Stimulated activated CD8-positive, alpha-beta memory T cell treated with anti-CD3 and anti-CD28 coated beads, Interleukin-15, amount 100 ng/mL, for 48 hours (primary cell): ENCODE measurements at regions not wholly inside any gene's neighbourhood (a gene's known extent, or its start where the extent isn't known, plus 50 kb on each side); places are given as distances from the start of the nearest gene placed in this dataset.

Experiments used
- DNase-seq, 2 donors: peaks; one replicate each; pipeline ENCODE4 v3.0.0-alpha.2; 2020; ENCODE audit warnings: low read depth in 2 of 2

DNA sequence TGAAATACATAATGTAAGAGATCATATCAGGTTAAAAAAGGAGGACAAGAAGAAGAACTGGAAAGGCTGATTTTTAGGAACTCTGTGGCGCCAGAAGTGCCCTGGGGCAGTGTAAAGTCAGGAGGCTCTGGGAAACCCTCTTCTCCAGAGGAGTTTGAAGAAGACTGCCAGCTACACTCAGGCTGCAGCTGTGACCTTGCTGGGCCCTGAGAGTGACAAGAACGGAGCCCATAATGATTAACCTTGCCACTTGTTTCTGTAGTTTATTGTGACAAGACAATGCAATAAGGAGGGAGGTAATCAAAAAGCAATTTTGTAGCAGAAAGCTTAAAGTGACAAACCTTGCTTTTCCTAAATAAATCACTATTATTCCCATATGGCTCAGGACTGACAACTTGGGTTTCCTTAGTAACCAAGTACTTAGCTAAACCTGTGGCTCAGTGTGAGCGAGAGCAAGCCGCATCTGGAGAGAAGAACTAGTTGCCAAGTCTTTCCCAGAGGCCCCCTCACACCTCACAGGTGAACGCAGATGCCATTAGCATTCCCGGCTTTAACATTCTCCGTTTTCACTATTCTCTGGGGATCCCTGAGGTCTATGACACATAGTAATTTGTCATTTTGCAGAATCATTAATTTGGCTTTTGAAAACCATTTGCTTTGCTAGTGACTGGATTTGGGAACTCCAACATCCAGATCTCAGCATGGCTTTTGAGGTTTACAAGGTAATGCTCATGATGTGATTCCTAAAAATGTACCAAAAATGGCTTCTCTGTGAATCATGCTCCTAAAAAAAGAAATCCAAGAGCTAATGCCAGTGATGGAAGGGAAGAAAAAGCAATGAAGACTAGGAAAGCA, 115.9 kb downstream of the OMA1 start:
- DNase-seq: no peak

DNA sequence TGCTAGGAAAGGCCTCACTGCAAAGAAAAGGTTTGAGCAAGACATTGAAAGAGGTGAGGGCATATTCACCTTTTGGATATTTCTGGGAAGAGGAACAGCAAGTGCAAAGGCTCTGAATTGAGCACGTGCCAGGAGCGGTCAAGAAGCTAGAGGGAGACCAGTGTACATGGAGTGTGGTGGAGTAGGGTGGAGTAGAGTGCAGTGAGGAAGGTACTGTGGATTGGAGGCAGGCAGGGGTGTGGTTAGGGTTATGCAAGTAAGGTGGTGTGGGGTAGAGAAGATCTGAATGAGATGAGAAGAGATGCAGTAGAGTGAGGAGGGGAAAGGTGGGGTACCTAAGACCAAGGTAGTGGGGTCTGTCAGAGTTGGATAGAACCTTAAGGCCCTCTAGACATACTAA, 119.6 kb downstream of the OMA1 start:
- no peak for DNase-seq

- no peak for DNase-seq
Measured at GRCh38 chr1:58422436-58422835, 124.1 kb downstream of the OMA1 start.

GRCh38 chr1:58418283-58419228, 128.0 kb downstream of the OMA1 start:
- no peak for DNase-seq

GRCh38 chr1:58412071-58412580, 134.4 kb downstream of the OMA1 start:
- DNase-seq: no peak

DNA sequence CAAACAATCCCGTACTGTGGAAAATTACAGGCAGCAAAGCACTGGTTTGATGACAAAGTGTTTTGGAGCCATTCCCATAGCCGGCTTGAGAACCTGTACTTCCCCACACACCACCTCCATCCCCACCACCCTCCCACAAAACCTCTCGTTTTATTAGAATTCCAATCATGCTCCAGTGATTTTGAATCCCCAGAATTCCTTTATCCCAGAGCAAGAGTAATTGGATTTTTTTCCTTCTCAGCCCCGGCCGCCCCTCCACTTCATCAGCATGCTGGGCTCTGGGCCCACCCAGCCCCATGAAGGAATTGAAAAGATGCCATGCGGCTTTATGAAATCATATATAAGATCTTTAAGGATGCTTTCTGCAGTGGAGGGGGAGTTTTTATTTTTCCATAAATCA, 136.6 kb downstream of the OMA1 start:
- no peak for DNase-seq

GRCh38 chr1:58409336-58409735, 137.2 kb downstream of the OMA1 start:
- no peak for DNase-seq

DNA sequence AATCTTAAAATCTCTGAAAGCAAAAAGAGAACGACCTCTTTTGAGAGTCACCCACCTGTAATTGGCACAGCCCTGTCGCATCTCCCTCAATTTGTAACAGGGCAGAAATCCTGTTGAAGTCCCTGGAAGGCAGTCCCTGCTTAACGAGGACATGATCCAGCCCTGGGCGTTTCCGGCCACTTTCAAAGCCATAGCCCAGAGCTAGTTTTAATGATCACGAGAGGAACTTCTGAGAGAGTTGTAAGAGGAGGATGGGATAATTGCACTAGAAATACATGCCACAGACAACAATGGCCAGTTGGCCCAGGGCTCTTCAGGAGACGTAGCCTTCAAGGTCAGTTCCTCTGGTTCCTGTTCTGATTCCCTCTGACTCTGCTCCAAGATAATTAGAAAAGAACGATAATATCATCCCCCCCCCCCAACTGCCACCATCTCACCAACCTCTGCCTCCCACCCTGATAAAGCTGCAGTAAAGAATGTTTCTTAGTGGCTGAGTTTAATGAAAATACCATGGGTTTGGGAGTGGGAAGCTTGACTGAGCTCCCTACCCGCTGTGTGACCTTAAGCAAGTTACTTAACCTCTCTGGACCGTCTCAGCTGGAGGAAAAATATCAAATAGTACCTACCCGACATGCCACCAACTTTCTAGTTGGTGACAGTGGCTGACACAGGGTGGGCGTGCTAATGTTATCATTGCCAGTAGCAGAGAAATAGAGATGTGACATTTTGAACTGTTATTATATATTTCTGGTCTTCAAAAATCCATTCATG, 140.0 kb downstream of the OMA1 start:
- no peak for DNase-seq

DNA sequence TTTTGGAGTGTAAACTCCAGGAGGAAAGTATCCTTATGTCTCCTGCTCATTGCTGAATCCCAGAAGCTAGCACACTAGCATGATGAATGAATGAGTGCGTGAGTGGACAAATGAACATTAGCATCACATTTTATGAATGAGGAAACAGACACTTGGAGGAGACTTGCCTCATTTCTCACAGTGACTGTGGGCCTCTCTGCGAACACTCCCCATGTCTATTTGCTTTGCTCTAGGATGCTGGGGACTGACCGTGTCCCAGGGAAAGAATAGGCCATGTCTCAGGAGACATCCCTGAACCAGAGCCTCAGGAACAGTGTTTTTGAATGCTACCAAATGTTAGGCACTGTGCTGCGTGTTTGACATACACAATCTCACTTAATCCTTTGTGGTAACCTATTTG, 140.9 kb downstream of the OMA1 start:
- DNase-seq: no peak

DNA sequence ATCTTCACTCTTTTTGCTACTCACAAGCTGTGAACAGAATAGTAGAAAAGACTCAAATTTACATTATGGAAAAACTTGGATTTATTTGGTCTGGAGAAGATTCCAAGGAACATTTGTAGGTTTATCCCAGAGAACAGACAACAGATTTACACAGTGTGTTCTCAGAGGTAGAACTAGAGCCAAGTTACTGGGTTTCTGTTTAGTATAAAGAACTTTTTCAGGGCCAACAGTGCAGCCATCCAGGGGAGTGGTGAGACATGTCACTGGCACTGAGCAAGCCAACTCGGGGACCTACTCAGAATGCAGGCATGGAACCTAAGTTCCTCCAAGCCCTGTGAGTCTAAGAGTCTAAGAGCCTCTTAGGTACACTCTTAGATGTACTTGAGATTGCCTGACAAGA, 142.6 kb downstream of the OMA1 start:
- no peak for DNase-seq

- no peak for DNase-seq
Measured at GRCh38 chr1:58402444-58402843, 144.1 kb downstream of the OMA1 start.

DNA sequence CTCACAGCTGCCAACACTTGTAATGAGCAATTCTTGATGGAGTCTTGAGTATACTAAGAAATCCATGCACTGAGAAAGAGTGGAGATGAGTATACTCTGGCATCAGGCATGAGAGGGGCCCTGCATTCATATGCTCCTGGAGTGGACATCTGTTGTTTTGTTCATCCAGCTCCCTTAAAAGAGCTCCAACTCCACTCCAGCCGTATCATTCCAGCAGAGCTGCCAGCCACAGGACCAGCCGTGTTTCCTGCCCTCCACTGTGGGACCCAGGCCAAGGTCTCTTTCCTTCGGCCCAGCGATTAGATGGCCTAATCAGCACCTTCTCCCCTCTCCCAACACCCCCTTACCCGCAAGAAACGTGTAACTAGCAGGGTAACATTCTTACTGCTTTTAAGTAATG, 144.5 kb downstream of the OMA1 start:
- DNase-seq: no peak

DNA sequence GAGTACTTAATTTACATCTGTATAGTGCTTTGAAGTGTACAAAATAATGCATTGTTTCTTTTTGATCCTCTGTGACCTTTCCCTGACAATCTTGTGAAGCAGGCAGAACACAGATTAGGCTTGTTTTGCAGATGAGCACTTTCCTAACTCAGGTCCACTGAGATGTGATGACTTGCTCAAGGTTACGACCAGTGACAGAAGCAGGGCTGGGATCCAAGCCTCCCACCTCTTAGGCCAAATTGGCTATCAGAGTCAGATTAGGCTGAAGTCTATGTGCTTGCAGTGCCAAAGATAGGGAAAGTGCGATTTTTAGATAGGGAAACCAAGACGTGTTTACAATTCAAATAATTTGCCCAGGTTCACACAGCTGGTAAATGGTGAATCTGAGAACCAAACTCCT, 147.3 kb downstream of the OMA1 start:
- no peak for DNase-seq

DNA sequence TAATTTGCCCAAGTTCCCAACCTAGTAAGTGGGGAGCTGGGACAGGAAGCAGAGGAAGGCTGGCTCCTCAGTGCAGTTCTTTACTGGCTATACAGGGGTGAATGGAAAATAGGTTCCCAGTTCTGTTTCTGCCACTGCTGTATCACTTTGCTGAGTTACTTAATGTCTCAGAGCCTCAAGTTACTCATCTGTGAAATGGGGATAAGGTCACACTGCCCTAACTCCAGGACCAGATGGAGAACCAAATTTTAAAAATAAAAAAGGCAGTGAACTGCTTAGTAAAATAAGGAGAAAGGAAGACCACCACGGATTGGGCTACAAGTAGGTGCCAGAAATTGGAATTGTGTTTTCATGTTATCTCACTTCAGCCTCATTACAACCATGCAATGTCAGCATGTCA, 147.8 kb downstream of the OMA1 start:
- DNase-seq: no peak

GRCh38 chr1:58397187-58397820, 149.2 kb downstream of the OMA1 start:
- no peak for DNase-seq

DNA sequence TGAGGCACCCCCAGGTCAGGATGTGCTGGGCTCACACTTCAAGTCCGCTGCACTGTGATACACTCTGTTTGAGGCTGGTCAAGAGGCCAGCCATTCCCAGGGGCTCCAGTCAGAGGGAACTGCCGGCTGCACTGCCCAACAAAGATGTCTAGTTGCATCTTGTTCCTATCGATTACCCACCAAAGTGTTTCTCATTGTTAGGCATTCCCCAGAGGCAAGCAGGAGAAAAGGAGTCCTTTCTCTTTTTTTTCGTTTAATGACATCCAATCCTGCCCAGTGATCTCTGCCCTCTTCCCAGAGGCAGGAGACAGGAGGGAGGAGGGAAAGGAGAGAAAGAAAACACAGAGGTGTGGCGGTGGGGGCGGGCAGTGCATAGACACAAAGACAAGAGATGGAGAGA, 150.4 kb downstream of the OMA1 start:
- DNase-seq: no peak

GRCh38 chr1:58395355-58395754, 151.2 kb downstream of the OMA1 start:
- DNase-seq: no peak

DNA sequence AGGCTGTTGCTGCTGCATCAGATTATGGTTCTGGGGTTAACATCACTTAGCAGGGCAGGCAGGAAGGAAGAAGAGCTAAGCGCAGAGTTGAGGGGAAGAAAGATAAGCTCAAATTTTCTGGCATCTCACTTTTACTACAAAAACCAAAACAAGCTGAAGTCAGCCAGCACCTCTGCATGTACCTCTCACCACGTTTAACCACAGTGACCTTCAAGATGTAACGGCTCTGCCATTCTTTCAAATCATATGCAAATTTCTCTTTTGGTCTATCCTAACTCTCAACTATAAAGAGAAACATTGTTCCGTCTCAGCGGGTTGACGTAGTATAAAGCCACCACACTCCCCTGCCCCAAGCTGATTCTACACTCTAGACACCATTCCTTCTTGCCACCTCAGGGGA, 154.4 kb downstream of the OMA1 start:
- no peak for DNase-seq

- no peak for DNase-seq
Measured at GRCh38 chr1:58391514-58391913, 155.0 kb downstream of the OMA1 start.

- DNase-seq: no peak
Measured at GRCh38 chr1:58391056-58391455, 155.5 kb downstream of the OMA1 start.

DNA sequence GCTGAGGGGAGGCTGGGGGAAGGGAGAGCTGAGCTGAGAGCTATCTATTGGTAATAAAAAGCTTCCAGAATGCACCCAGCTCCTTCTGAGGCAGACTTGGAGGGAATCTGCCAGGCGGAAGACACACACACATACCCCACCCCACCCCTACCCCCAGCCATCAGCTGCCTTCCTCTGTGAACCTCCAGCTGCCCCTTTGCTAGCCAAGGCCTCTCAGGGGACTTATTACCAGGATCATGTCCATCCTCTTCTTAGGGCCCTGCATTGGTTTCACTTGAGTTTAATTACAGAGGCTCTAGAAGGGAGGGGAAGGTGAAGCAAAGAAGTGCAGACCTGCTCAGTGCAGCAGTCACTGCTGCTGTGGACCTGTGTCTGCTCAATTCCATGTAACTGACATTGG, 156.4 kb downstream of the OMA1 start:
- no peak for DNase-seq
